ENCODE measurements at regions not wholly inside any gene's neighbourhood (a gene's known extent, or its start where the extent isn't known, plus 50 kb on each side); places are given as distances from the start of the nearest gene placed in this dataset.

DNA sequence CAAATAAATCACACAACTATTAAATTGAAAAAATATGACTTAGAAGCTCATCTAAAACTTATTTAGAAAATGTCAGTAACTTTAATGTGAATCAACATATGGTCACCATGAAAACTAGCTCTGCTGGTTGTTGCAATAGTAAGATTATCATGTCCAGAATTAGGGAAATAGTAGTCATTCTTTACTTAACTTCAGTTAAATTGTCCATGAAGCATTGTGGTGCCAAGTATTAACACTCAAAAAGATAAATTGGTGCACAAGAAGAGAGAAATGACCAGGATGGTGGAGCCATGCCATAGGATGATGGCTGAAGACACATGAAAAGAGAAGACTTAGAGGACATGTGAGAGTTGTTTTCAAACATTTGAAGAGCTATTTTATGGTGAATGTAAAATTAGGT, 130.2 kb upstream of the PTGFR start:
- no peaks in the 10 kb centered on the region for H3K36me3 ChIP-seq (replicated peaks in 1 of 2)
- no peak overlapping the region for H3K4me3 ChIP-seq
- no peak for DNase-seq
- intact Hi-C loops (cut with DNase I): no loop called here
- no peaks in the 10 kb centered on the region for H3K4me1 ChIP-seq (replicated peaks in 1 of 2)
- no peaks in the 10 kb centered on the region for H3K9me3 ChIP-seq (replicated peaks in 1 of 3)
- no peak overlapping the region for H3K27ac ChIP-seq
- H3K27me3 ChIP-seq: no peaks in the 10 kb centered on the region
- TF ChIP-seq POLR2A (IDR thresholded peaks at IDR 0.05) (no peak), CTCF (IDR thresholded peaks at IDR 0.05) (no peak)

DNA sequence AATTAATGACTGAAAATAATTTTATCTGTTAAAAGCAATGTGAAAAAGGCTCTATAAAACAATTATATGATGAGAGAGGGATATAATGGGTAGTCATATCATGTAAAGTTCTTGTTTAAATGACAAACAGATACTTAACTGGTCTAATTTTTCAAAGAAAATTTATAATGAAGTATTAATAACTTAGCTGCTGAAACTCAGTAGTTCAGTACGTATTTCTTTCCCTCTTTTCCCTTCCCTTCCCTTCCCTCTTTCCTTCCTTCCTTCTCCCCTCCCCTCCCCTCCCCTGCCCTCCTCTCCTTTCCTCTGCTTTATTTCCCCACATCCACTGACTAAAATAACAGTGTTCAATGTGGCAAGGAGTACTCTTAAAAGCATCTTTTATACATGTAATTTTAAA, 123.1 kb upstream of the PTGFR start:
- WGBS, 4 donors: 32 to 77% (median 71%) methylated on average over 1 of the region's 1 CpG
- DNase-seq: no peak
- no peaks in the 10 kb centered on the region for H3K36me3 ChIP-seq (replicated peaks in 1 of 2)

GRCh38 chr1:78369546-78369945, 121.2 kb upstream of the PTGFR start:
- Histone ChIP-seq H3K27me3 (no peaks in the 10 kb centered on the region), H3K4me1 (replicated peaks in 1 of 2) (no peaks in the 10 kb centered on the region), H3K36me3 (replicated peaks in 1 of 2) (no peaks in the 10 kb centered on the region), H3K9me3 (replicated peaks in 1 of 3) (no peaks in the 10 kb centered on the region), H3K4me3 (no peak overlapping the region), H3K27ac (no peak overlapping the region)
- no peak for TF ChIP-seq CTCF (IDR thresholded peaks at IDR 0.05)
- TF ChIP-seq POLR2A (IDR thresholded peaks at IDR 0.05): no peak
- intact Hi-C loops (cut with DNase I): no loop called here
- WGBS, 4 donors: 75 to 90% (median 86%) methylated on average over 1 of the region's 1 CpG
- no peak for DNase-seq

More for the DNA sequence above, 123.1 kb upstream of the PTGFR start:
- no peaks in the 10 kb centered on the region for H3K27me3 ChIP-seq
- no peaks in the 10 kb centered on the region for H3K9me3 ChIP-seq (replicated peaks in 1 of 3)
- H3K4me1 ChIP-seq (replicated peaks in 1 of 2): no peaks in the 10 kb centered on the region
- H3K4me3 ChIP-seq: no peak overlapping the region
- H3K27ac ChIP-seq: no peak overlapping the region
- TF ChIP-seq CTCF (IDR thresholded peaks at IDR 0.05): no peak
- TF ChIP-seq POLR2A (IDR thresholded peaks at IDR 0.05): no peak
- intact Hi-C loops (cut with DNase I): no loop called here

DNA sequence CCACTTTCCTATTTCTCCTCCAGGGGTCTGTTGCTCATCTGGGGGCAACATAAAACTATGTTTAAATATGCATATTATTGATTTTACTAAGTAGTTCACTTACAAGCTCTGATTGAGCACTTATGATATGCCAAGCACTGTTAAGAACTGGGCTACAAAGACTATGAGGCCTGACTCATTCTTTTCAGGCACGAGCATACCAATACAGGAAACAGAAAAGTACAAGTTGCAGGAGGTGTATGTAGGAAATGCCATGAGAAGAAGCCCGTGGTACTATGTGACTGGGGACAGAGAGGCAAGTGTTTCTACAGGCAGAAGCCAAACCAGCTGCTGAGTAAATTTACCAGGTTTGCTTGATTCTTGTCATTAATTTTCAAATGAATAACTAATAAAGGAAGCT, 120.4 kb upstream of the PTGFR start:
- no peak overlapping the region for H3K27ac ChIP-seq
- no peaks in the 10 kb centered on the region for H3K4me1 ChIP-seq (replicated peaks in 1 of 2)
- no peaks in the 10 kb centered on the region for H3K36me3 ChIP-seq (replicated peaks in 1 of 2)
- no peaks in the 10 kb centered on the region for H3K9me3 ChIP-seq (replicated peaks in 1 of 3)
- intact Hi-C loops (cut with DNase I): no loop called here
- no peak overlapping the region for H3K4me3 ChIP-seq
- WGBS, 4 donors: 41 to 54% (median 43%) methylated on average over 2 of the region's 2 CpGs
- no peak for DNase-seq
- TF ChIP-seq POLR2A (IDR thresholded peaks at IDR 0.05) (no peak), CTCF (IDR thresholded peaks at IDR 0.05) (no peak)
- H3K27me3 ChIP-seq: no peaks in the 10 kb centered on the region

Data from adrenal gland (tissue), 9 donors.